HS-27A (cell line): ENCODE measurements at regions not wholly inside any gene's neighbourhood (a gene's known extent, or its start where the extent isn't known, plus 50 kb on each side); places are given as distances from the start of the nearest gene placed in this dataset.

ENCODE experiments used
- DNase-seq: peaks from one replicate; pipeline ENCODE4 v3.0.0-alpha.2; 2012; ENCODE audit warnings: low read depth, missing footprints

GRCh38 chr1:192945390-192946130 lies 113.6 kb downstream of the UCHL5 start:
- no peak for DNase-seq

GRCh38 chr1:192949783-192950182 lies 109.4 kb downstream of the UCHL5 start:
- DNase-seq, result no peak

- no peak for DNase-seq
Measured at GRCh38 chr1:192950926-192951325, 108.2 kb downstream of the UCHL5 start.

- DNase-seq, result peak; percentile 14
Measured at GRCh38 chr1:192951691-192952460, 107.3 kb downstream of the UCHL5 start.

- no peak for DNase-seq
Measured at GRCh38 chr1:192952646-192953045, 106.5 kb downstream of the UCHL5 start.

GRCh38 chr1:192954705-192955265 lies 104.4 kb downstream of the UCHL5 start:
- no peak for DNase-seq

GRCh38 chr1:192958350-192958749 lies 100.8 kb downstream of the UCHL5 start:
- DNase-seq, result no peak

GRCh38 chr1:192958871-192959270 lies 100.3 kb downstream of the UCHL5 start:
- DNase-seq, result no peak

- no peak for DNase-seq
Measured at GRCh38 chr1:192959657-192960186, 99.4 kb downstream of the UCHL5 start.
